GM12892 (cell line): ENCODE measurements at regions not wholly inside any gene's neighbourhood (a gene's known extent, or its start where the extent isn't known, plus 50 kb on each side); places are given as distances from the start of the nearest gene placed in this dataset.

Source experiments
- DNase-seq: peaks from one replicate; pipeline ENCODE4 v3.0.0; 2011; ENCODE audit not compliant: insufficient read length
- FAIRE-seq: peaks from 2 replicates; lab custom pipeline; 2011; peaks lifted over from hg19 to GRCh38; lab: Jason Lieb, UNC
- POLR2A ChIP-seq: IDR thresholded peaks from 2 replicates; pipeline ENCODE4 v1.6.1; 2011; ENCODE audit warnings: low read depth, low read length, control low read depth
- POLR2AphosphoS5 ChIP-seq: IDR thresholded peaks from 2 replicates; pipeline ENCODE4 v1.6.1; 2011; ENCODE audit warnings: low read depth, low read length, control low read depth
- TAF1 ChIP-seq: IDR thresholded peaks from 2 replicates; pipeline ENCODE4 v1.6.1; 2011; ENCODE audit warnings: low read depth, mild to moderate bottlenecking, control low read depth, low read length, borderline replicate concordance

- no peak for TF ChIP-seq TAF1
- no peak for TF ChIP-seq POLR2A
- TF ChIP-seq POLR2AphosphoS5 = no peak
- DNase-seq (no peak), FAIRE-seq (no peak)
Measured at GRCh38 chr18:67331857-67332256, 184.7 kb downstream of the DSEL start.

GRCh38 chr18:67319109-67319508, 197.4 kb downstream of the DSEL start:
- TF ChIP-seq POLR2AphosphoS5 = no peak
- TF ChIP-seq POLR2A = no peak
- no peak for TF ChIP-seq TAF1
- FAIRE-seq = no peak
- no peak for DNase-seq

GRCh38 chr18:67318651-67319050, 197.9 kb downstream of the DSEL start:
- DNase-seq (no peak), FAIRE-seq (no peak)
- TF ChIP-seq POLR2AphosphoS5 (no peak), POLR2A (no peak), TAF1 (no peak)

GRCh38 chr18:67310826-67311225, 205.7 kb downstream of the DSEL start:
- no peak for TF ChIP-seq TAF1
- no peak for TF ChIP-seq POLR2AphosphoS5
- no peak for TF ChIP-seq POLR2A
- DNase-seq (no peak), FAIRE-seq (no peak)

GRCh38 chr18:67308819-67309218, 207.7 kb downstream of the DSEL start:
- no peak for DNase-seq
- no peak for FAIRE-seq
- TF ChIP-seq POLR2A (no peak), TAF1 (no peak), POLR2AphosphoS5 (no peak)

- no peak for TF ChIP-seq POLR2A
- no peak for TF ChIP-seq TAF1
- no peak for TF ChIP-seq POLR2AphosphoS5
- FAIRE-seq (no peak), DNase-seq (no peak)
Measured at GRCh38 chr18:67305466-67305865, 211.1 kb downstream of the DSEL start.

- TF ChIP-seq POLR2A (no peak), POLR2AphosphoS5 (no peak), TAF1 (no peak)
- FAIRE-seq (no peak), DNase-seq (no peak)
Measured at GRCh38 chr18:67302043-67302442, 214.5 kb downstream of the DSEL start.

- no peak for DNase-seq
- TF ChIP-seq POLR2A (no peak), POLR2AphosphoS5 (no peak), TAF1 (no peak)
- no peak for FAIRE-seq
Measured at GRCh38 chr18:67301592-67301991, 214.9 kb downstream of the DSEL start.

- no peak for TF ChIP-seq TAF1
- no peak for TF ChIP-seq POLR2A
- TF ChIP-seq POLR2AphosphoS5 = no peak
- FAIRE-seq = no peak
- no peak for DNase-seq
Measured at GRCh38 chr18:67300498-67300897, 216.0 kb downstream of the DSEL start.

- FAIRE-seq (no peak), DNase-seq (no peak)
- TF ChIP-seq POLR2AphosphoS5 (no peak), POLR2A (no peak), TAF1 (no peak)
Measured at GRCh38 chr18:67292814-67293213, 223.7 kb downstream of the DSEL start.

GRCh38 chr18:67290421-67290820, 226.1 kb downstream of the DSEL start:
- TF ChIP-seq POLR2A (no peak), POLR2AphosphoS5 (no peak), TAF1 (no peak)
- FAIRE-seq = no peak
- no peak for DNase-seq

- no peak for FAIRE-seq
- TF ChIP-seq POLR2AphosphoS5 (no peak), POLR2A (no peak), TAF1 (no peak)
Measured at GRCh38 chr18:67285583-67285982, 230.9 kb downstream of the DSEL start.

More at GRCh38 chr18:67285583-67285982, 230.9 kb downstream of the DSEL start:
- DNase-seq = no peak
